DOHH2 (cell line): ENCODE measurements at regions not wholly inside any gene's neighbourhood (a gene's known extent, or its start where the extent isn't known, plus 50 kb on each side); places are given as distances from the start of the nearest gene placed in this dataset.

Source experiments
- H3F3A ChIP-seq: fragments of 200-600 bp; sonication (generic), shearing (Covaris generic); 2 replicates; pipeline ENCODE4 v1.6.0; 2016; ENCODE audit warnings: antibody characterized with exemption, mild to moderate bottlenecking; ENCODE audit not compliant: control insufficient read depth, insufficient read depth
- H3K27ac ChIP-seq: fragments of 200-600 bp; sonication (generic); 2 replicates; pipeline ENCODE4 v1.5.1; 2014; ENCODE audit warnings: low read depth, mild to moderate bottlenecking, low read length, moderate library complexity
- H3K27me3 ChIP-seq: fragments of 200-600 bp; sonication (generic); 2 replicates; pipeline ENCODE4 v1.6.1; 2014; ENCODE audit warnings: mild to moderate bottlenecking, low read length, mixed read lengths; ENCODE audit not compliant: control insufficient read depth
- H3K36me3 ChIP-seq: fragments of 200-600 bp; sonication (generic); 2 replicates; pipeline ENCODE4 v1.6.1; 2014; ENCODE audit warnings: mild to moderate bottlenecking, low read length, moderate library complexity, mixed read lengths; ENCODE audit not compliant: control insufficient read depth
- H3K4me1 ChIP-seq: fragments of 200-600 bp; sonication (generic); 2 replicates; pipeline ENCODE4 v1.6.1; 2014; ENCODE audit warnings: mild to moderate bottlenecking, low read length, mixed read lengths; ENCODE audit not compliant: control insufficient read depth
- H3K4me2 ChIP-seq: fragments of 200-600 bp; sonication (generic); 2 replicates; pipeline ENCODE4 v1.6.0; 2014; ENCODE audit warnings: mild to moderate bottlenecking, low read length, moderate library complexity
- H3K4me3 ChIP-seq: fragments of 200-600 bp; sonication (generic); 2 replicates; pipeline ENCODE4 v1.5.1; 2014; ENCODE audit warnings: mild to moderate bottlenecking, low read length, mixed read lengths
- H3K79me2 ChIP-seq: fragments of 200-600 bp; sonication (generic); 2 replicates; pipeline ENCODE4 v1.6.1; 2014; ENCODE audit warnings: mild to moderate bottlenecking, low read length, mixed read lengths; ENCODE audit not compliant: control insufficient read depth
- H3K9me2 ChIP-seq: fragments of 200-600 bp; sonication (generic); replicated peaks from 2 replicates; pipeline ENCODE4 v1.6.1; 2014; ENCODE audit warnings: mild to moderate bottlenecking, low read length, mixed read lengths; ENCODE audit not compliant: control insufficient read depth
- H3K9me3 ChIP-seq: fragments of 200-600 bp; sonication (generic); 2 replicates; pipeline ENCODE4 v1.6.1; 2014; ENCODE audit warnings: antibody characterized with exemption, low read length, mixed read lengths; ENCODE audit not compliant: control insufficient read depth, insufficient read depth
- H4K20me1 ChIP-seq: fragments of 200-600 bp; sonication (generic); 2 replicates; pipeline ENCODE4 v1.6.0; 2014; ENCODE audit warnings: low read depth, mild to moderate bottlenecking, antibody characterized with exemption, low read length, moderate library complexity; ENCODE audit not compliant: control insufficient read depth, insufficient read depth
- EZH2phosphoT487 ChIP-seq: fragments of 200-600 bp; sonication (generic); IDR thresholded peaks from 2 replicates; pipeline ENCODE4 v1.6.1; 2017; ENCODE audit warnings: borderline replicate concordance, mild to moderate bottlenecking, antibody characterized with exemption, low read length, moderate library complexity, mixed read lengths
- TF ChIP-seq, protein P1 (sequence below): fragments of 200-600 bp; sonication (generic); IDR thresholded peaks from one replicate; pipeline ENCODE4 v1.5.1; 2014; ENCODE audit warnings: antibody characterized with exemption, mild to moderate bottlenecking, low read depth, low read length; ENCODE audit not compliant: poor library complexity, severe bottlenecking

DNA sequence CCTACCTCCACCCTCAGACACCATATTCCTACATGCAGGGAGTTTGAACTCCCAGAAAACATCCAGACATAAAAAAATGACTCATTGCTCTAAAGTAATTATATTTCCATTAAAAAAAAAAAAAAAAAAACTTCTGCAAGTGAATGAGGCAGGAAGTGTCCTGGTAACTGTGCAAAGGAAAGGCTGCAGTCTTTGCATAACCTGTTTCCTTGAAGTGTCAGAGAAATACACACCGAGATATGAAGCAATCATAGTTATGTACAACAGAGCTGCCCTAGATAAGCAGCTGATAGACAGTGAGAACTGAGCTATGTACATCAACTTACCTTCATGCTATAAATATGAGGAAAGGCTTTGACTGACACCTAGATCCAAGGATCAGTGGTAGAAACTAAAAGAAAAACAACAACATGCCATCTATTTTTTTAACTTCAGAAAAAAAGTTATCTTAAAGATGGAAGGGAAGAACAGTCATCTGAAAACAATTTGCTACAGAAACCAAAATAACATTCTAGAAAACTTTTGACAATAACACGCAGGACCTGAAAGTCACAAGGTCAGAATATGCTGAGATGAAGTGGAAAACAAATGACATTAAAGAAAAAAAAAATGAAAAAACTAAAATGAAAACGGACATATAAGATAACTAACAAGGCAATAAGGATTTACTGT, 263.2 kb downstream of the SEC23A start:
- no peak overlapping the region for H3K4me3 ChIP-seq
- no peaks in the 10 kb centered on the region for H3K4me1 ChIP-seq
- H3K79me2 ChIP-seq: no peaks in the 10 kb centered on the region
- no peaks in the 10 kb centered on the region for H3K36me3 ChIP-seq
- H3F3A ChIP-seq: no peaks in the 10 kb centered on the region
- no peaks in the 10 kb centered on the region for H3K9me3 ChIP-seq
- H3K27me3 ChIP-seq: no peaks in the 10 kb centered on the region; the same call in 1 of the 2 replicates
- TF ChIP-seq, protein P1, sequence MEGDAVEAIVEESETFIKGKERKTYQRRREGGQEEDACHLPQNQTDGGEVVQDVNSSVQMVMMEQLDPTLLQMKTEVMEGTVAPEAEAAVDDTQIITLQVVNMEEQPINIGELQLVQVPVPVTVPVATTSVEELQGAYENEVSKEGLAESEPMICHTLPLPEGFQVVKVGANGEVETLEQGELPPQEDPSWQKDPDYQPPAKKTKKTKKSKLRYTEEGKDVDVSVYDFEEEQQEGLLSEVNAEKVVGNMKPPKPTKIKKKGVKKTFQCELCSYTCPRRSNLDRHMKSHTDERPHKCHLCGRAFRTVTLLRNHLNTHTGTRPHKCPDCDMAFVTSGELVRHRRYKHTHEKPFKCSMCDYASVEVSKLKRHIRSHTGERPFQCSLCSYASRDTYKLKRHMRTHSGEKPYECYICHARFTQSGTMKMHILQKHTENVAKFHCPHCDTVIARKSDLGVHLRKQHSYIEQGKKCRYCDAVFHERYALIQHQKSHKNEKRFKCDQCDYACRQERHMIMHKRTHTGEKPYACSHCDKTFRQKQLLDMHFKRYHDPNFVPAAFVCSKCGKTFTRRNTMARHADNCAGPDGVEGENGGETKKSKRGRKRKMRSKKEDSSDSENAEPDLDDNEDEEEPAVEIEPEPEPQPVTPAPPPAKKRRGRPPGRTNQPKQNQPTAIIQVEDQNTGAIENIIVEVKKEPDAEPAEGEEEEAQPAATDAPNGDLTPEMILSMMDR: no peak
- TF ChIP-seq EZH2phosphoT487: no peak
- H4K20me1 ChIP-seq: no peaks in the 10 kb centered on the region
- no peak overlapping the region for H3K4me2 ChIP-seq
- H3K27ac ChIP-seq: no peak overlapping the region
- H3K9me2 ChIP-seq: no peaks in the 10 kb centered on the region

DNA sequence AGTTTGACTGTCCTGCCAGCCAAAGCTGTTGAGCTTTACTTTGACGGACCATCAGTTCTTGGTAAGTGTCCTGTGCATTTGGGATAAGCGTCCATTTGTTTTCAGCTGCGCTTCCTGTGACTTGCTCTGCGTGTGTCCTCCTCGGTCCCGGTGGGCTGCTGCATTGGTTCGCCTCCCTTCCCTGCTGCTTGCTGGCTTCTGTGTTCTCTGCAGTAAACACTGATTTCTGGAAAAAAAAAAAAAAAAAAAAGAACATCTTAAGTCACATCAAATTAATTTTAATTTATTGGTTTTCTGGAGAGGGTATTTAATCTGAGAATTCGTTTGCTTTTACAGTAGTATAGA, 264.1 kb downstream of the SEC23A start:
- no peaks in the 10 kb centered on the region for H3K79me2 ChIP-seq
- H3K27me3 ChIP-seq: no peaks in the 10 kb centered on the region; the same call in 1 of the 2 replicates
- H4K20me1 ChIP-seq: no peaks in the 10 kb centered on the region
- H3K4me1 ChIP-seq: no peaks in the 10 kb centered on the region
- no peaks in the 10 kb centered on the region for H3K36me3 ChIP-seq
- H3F3A ChIP-seq: no peaks in the 10 kb centered on the region
- H3K9me2 ChIP-seq: no peaks in the 10 kb centered on the region
- H3K9me3 ChIP-seq: no peaks in the 10 kb centered on the region
- H3K4me3 ChIP-seq: no peak overlapping the region
- TF ChIP-seq, protein P1: no peak
- TF ChIP-seq EZH2phosphoT487: no peak
- H3K27ac ChIP-seq: no peak overlapping the region
- H3K4me2 ChIP-seq: no peak overlapping the region

DNA sequence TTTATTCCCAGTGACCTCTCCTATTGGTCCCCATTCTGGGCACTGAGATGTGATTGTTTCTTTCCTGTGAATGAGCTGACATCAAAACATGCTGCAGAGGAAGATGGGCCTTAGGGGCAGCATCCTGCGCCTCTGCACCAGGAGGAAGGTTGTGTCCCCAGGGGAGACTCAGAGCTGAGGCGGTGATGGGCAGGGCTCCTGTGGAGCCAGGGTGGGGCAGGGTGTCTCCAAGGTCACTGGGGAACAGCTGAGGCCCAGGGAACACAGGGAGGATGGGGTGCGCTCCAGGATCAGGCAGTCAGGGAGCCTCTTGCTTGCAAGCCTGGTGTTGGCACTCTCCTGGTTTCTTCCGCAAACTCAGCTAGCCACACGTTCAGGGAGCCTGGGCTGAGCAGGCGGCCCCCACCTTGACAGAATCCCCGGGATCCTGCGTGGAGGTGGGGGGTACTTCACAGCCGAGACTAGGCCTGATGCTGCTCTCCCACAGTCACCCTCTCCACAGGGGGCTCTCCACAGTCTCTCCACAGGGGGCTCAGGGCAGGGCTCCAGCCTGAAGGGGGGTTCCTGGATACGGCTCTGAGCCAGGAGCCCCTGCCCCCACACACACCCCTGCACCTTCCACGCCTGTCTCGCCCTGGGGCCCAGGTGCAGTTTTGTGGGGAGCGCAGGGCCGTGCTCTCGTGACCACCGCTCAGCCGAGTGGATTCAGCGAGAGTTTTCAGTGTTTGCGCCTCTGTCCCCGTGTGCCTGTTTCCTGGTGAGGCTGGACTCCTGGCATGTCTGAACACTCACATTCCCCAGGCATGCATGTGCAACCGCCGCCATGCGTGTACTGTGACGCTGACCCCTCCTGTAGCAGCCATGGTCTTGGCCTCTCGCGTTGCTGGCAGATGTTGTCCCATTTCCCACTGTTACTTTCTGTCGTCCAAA, 264.7 kb downstream of the SEC23A start:
- Histone ChIP-seq H3K9me3 (no peaks in the 10 kb centered on the region), H3K4me3 (no peak overlapping the region), H3F3A (no peaks in the 10 kb centered on the region), H3K4me1 (no peaks in the 10 kb centered on the region), H3K27ac (no peak overlapping the region), H3K27me3 (no peaks in the 10 kb centered on the region; the same call in 1 of the 2 replicates), H3K79me2 (no peaks in the 10 kb centered on the region), H3K9me2 (no peaks in the 10 kb centered on the region), H3K4me2 (no peak overlapping the region), H3K36me3 (no peaks in the 10 kb centered on the region), H4K20me1 (no peaks in the 10 kb centered on the region)
- no peak for TF ChIP-seq EZH2phosphoT487
